ENCODE measurements at regions not wholly inside any gene's neighbourhood (a gene's known extent, or its start where the extent isn't known, plus 50 kb on each side); places are given as distances from the start of the nearest gene placed in this dataset.
"Not testable (repeated sequence)": the region's sequence is repeated elsewhere in the genome, so short reads cannot be mapped to it uniquely, and the experiment has no call there.

GRCh38 chr14:106586098-106586704 lies 1059.8 kb downstream of the TMEM121 start:
- ATAC-seq: no peak

DNA sequence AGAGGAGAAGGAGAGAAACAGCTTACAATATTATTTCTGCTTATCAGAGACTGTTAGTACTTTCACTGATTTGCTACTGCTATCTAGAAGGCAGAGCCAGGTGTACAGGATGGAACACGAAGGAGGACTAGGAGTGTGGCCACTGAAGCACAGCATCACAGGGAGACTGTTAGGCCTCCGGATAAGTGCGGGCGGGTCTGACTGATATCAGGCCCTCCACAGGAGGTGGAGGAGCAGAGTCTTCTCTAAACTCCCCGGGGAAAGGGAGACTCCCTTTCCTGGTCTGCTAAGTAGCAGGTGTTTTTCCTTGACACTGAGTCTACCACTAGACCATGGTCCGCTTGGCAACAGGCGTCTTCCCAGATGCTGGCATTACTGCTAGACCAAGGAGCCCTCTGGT lies 1065.2 kb downstream of the TMEM121 start:
- ATAC-seq: not testable (repeated sequence)

DNA sequence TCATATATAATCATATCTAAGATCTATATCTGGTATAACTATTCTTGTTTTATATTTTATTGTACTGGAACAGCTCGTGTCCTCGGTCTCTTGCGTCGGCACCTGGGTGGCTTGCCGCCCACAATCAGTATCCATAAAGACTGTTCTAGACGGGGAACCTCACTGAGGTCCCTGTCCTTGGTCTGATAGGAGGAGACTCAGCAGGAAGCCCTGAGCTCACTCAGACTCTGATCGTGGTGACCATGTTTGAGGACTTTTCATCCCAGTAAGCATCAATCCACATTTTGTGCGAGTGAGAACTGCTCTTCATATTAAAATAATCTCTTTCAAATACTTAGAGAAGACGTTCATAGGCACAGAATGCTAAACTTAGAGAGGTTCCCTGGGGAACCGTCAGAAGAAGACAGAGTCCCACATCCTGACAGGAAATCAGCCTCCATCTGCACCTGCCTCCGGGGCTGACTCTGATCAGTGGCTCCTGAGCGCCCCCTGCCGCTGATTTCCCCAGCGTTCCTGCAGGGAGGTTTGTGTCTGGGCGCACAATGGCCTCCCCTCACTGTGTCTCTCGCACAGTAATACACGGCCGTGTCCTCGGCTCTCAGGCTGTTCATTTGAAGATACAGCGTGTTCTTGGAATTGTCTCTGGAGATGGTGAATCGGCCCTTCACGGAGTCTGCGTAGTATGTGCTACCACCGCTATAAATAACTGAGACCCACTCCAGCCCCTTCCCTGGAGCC lies 1065.9 kb downstream of the TMEM121 start:
- ATAC-seq: not testable (repeated sequence)

- ATAC-seq: no peak
Measured at GRCh38 chr14:106599209-106599608, 1072.8 kb downstream of the TMEM121 start.

- ATAC-seq: no peak
Measured at GRCh38 chr14:106605548-106606448, 1079.4 kb downstream of the TMEM121 start.

GRCh38 chr14:106606936-106607335 lies 1080.6 kb downstream of the TMEM121 start:
- ATAC-seq: no peak

GRCh38 chr14:106610691-106611090 lies 1084.3 kb downstream of the TMEM121 start:
- no peak for ATAC-seq

DNA sequence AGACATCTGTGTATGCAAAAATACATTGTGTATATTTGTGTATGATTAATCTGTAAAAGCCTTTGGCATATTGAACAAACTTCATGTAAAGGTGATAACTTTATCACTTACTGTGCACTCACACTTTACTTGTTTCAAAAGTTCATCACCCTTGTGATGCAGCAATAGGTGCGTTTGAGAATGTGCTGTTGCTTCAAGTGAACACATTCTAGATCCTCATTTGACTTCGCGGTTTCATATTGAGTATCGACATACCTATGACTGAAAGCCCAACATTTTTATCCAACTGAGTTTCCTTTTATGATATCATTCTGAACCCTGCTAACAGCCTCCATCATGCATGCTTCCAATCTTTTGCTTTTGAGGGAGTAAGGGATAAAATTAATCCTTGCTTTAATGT lies 1086.9 kb downstream of the TMEM121 start:
- ATAC-seq: no peak

DNA sequence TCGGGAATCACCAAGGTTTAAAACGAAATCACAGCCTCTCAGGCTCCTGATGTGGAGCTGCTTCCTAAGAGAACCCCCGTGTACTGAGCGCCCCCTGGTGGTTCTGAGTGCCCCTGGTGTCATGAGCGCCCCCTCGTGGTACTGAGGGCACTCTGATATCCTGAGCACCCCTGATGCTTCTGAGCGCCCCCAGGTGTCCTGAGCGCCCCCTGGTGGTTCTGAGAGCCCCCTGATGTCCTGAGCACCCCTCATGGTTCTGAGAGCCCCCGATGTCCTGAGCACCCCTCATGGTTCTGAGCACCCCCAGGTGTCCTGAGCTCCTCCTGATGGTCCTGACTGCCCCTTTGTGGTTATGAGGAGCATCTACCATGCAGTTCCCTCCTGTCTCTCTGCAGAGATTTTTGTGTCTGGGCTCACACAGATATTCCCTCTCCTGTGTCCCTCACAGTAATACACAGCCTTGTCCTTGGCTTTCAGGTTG lies 1092.1 kb downstream of the TMEM121 start:
- ATAC-seq: not testable (repeated sequence)

DNA sequence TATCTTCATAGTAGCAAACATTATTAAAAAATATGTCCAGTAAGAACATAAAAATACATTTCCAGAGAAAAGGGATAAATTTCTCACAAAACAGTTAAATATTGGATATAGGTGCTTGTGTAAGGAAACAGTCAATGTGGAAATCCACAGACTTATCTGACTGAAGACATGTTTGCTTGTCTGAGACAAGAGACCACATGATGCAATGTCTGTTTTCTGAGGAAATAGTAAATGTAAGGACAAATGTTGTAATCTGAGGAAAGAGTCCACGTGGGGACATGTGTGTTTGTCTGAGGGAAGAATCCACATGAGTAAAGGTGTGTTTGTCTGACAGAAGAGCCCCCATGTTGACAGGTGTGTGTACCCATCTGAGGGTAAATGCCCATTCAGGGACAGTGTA lies 1093.2 kb downstream of the TMEM121 start:
- ATAC-seq: no peak

DNA sequence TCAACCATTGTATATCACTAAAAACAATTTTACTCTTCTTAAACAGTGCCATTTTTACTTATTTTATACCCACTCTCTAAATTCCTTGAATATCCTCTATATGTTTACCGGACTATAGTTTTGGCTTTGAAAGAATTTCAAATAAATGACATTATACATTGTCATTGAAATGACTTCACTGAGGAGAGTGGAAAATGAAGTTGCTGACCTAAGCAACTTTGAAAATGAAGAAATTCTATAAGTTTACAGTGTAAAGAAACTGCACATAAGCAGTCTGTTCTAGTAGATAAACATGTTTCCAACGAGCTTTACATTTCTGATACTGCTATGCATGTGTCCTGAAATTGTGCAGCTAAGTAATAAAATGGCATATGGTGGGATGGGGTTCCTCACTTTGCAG lies 1094.0 kb downstream of the TMEM121 start:
- no peak for ATAC-seq

- ATAC-seq: no peak
Measured at GRCh38 chr14:106622200-106622745, 1095.9 kb downstream of the TMEM121 start.

DNA sequence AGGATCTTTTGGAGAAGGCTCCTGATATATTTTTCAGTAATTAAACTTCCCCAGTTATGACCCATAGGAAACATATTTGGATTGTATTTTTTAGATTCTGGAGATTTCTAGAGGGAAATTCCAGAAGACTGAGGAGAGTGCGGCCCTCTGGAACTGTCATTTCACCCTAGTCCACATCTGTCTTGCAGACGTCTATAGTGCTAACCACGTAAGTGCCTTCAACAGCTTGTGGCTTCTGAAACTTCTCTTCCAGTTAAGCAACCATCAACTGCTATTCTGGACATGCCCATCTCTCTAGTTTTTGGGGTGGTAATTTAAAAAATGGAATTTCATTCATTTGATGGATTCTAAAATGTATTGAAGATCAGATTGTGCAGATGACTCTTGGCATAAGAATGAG lies 1098.8 kb downstream of the TMEM121 start:
- no peak for ATAC-seq

DNA sequence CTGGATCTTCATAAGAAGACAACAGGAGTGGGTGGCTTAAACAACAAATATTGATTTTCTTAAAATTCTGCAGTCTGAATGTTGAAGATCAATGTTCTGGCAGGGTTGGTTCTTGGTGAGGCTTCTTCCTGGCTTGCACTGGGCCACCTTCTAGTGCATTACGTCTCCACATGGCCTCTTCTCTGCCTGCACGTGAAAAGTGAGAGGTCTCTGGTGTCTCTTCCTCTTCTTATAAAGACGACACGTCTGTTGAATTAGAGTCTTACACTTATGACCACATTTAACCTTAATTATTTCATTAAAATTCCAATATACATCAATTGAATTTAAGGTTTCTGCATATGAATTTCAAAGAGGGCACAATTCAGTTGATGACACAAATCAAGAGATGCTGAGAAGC lies 1100.1 kb downstream of the TMEM121 start:
- not testable (repeated sequence) for ATAC-seq

- not testable (repeated sequence) for ATAC-seq
Measured at GRCh38 chr14:106626942-106627588, 1100.7 kb downstream of the TMEM121 start.

GRCh38 chr14:106631879-106632278 lies 1105.5 kb downstream of the TMEM121 start:
- ATAC-seq: no peak

GRCh38 chr14:106633721-106634120 lies 1107.3 kb downstream of the TMEM121 start:
- no peak for ATAC-seq

DNA sequence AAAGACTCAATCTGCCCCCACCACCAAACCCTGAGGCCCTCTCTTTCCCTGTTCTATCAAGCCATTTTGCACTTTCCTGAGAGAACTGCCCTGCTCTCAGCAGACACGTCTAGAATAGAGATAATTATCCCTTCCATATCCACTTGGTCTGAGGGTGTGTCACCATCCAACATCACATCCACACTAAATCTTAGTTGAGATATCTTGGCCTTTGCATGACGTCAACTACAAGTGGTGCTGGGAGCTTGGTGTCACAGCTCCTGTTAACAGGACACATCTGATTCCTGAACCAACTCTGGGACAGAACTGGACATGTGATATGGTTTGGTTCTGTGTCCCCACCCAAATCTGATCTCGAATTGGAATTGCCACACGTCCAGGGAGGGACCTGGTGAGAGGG lies 1109.2 kb downstream of the TMEM121 start:
- no peak for ATAC-seq

DNA sequence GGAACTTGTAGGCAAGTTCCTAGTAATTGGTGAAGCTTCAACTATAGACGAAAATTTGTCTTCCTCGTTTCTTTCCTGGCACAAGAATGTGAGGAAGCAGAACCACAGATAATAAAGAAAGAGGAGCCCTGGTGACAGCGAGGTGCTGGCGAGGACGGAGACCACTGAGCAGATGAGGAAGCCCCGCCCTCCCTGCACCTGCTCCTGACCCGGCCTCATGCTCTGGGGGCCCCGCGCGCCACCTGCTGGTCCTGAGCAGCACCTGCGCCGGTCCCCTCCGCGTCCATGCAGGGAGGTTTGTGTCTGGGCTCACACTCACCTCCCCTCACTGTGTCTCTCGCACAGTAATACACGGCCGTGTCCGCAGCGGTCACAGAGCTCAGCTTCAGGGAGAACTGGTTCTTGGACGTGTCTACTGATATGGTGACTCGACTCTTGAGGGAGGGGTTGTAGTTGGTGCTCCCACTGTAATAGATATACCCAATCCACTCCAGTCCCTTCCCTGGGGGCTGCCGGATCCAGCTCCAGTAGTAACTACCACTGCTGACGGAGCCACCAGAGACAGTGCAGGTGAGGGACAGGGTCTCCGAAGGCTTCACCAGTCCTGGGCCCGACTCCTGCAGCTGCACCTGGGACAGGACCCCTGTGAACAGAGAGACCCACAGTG lies 1112.5 kb downstream of the TMEM121 start:
- ATAC-seq: not testable (repeated sequence)

DNA sequence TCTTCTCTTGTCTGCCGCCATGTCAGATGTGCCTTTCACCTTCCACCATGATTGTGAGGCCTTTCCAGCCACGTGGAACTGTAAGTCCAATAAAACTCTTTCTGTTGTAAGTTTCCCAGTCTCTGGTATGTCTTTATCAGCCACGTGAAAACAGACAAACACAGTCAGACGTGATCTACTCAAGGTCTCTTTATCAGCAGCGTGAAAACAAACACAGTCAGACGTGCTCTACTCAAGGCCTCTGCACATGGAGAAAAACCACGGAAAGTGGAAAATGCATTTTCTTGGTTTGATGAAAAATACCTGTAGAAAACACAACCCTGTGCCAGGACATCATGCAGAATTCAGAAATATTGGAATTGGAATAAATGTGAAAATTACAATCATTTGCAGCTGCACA lies 1115.7 kb downstream of the TMEM121 start:
- no peak for ATAC-seq

GRCh38 chr14:106642971-106643370 lies 1116.6 kb downstream of the TMEM121 start:
- not testable (repeated sequence) for ATAC-seq

DNA sequence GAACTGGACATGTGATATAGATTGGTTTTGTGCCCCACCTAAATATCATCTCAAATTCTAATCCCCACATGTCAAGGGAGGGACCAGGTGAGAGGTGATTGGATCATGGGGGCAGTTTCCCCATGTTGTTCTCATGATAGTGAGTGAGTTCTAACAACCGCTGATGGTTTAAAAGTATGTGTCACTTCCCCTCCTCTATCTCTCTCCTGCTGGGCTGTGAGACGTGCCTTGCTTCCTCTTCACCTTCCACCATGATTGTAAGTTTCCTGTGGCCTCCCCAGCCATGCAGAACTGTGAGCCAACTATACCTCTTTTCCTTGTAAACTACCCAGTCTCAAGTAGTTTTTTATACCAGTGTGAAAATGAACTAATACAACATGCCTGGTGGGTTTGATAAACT lies 1122.5 kb downstream of the TMEM121 start:
- not testable (repeated sequence) for ATAC-seq
